ENCODE measurements at regions not wholly inside any gene's neighbourhood (a gene's known extent, or its start where the extent isn't known, plus 50 kb on each side); places are given as distances from the start of the nearest gene placed in this dataset.

- Histone ChIP-seq H3K9me3 (no peaks in the 10 kb centered on the region), H3K9ac (no peak overlapping the region), H4K20me1 (no peaks in the 10 kb centered on the region), H3K27me3 (no peaks in the 10 kb centered on the region), H3K4me2 (no peak overlapping the region), H3K4me3 (no peak overlapping the region), H3K4me1 (no peaks in the 10 kb centered on the region), H3K36me3 (no peaks in the 10 kb centered on the region), H3K27ac (no peak overlapping the region)
- no peak for TF ChIP-seq Cebpa-rat (IDR thresholded peaks at IDR 0.05)
Measured at GRCh38 chr6:19039287-19039686, 652.1 kb downstream of the RNF144B start.

GRCh38 chr6:19041906-19042305 lies 654.8 kb downstream of the RNF144B start:
- Histone ChIP-seq H4K20me1 (no peaks in the 10 kb centered on the region), H3K27ac (no peak overlapping the region), H3K27me3 (no peaks in the 10 kb centered on the region), H3K9ac (no peak overlapping the region), H3K4me1 (no peaks in the 10 kb centered on the region), H3K9me3 (no peaks in the 10 kb centered on the region), H3K4me2 (no peak overlapping the region), H3K4me3 (no peak overlapping the region), H3K36me3 (no peaks in the 10 kb centered on the region)
- no peak for TF ChIP-seq Cebpa-rat (IDR thresholded peaks at IDR 0.05)

- Histone ChIP-seq H3K4me2 (no peak overlapping the region), H3K9ac (no peak overlapping the region), H3K4me3 (no peak overlapping the region), H4K20me1 (no peaks in the 10 kb centered on the region), H3K36me3 (no peaks in the 10 kb centered on the region), H3K27me3 (no peaks in the 10 kb centered on the region), H3K4me1 (no peaks in the 10 kb centered on the region), H3K9me3 (no peaks in the 10 kb centered on the region), H3K27ac (no peak overlapping the region)
- no peak for TF ChIP-seq Cebpa-rat (IDR thresholded peaks at IDR 0.05)
Measured at GRCh38 chr6:19042420-19042819, 655.3 kb downstream of the RNF144B start.

- H3K9me3 ChIP-seq = no peaks in the 10 kb centered on the region
Measured at GRCh38 chr6:19050765-19051164, 663.6 kb downstream of the RNF144B start.

GRCh38 chr6:19052219-19052618 lies 665.1 kb downstream of the RNF144B start:
- Histone ChIP-seq H3K9me3 (no peaks in the 10 kb centered on the region), H3K4me1 (no peaks in the 10 kb centered on the region), H3K36me3 (no peaks in the 10 kb centered on the region), H3K27ac (no peak overlapping the region), H3K9ac (no peak overlapping the region), H3K4me3 (no peak overlapping the region), H3K4me2 (no peak overlapping the region), H4K20me1 (no peaks in the 10 kb centered on the region), H3K27me3 (no peaks in the 10 kb centered on the region)
- TF ChIP-seq Cebpa-rat (IDR thresholded peaks at IDR 0.05) = no peak

More at GRCh38 chr6:19050765-19051164, 663.6 kb downstream of the RNF144B start:
- H3K27ac ChIP-seq = no peak overlapping the region
- H3K27me3 ChIP-seq = no peaks in the 10 kb centered on the region
- H3K4me2 ChIP-seq = no peak overlapping the region
- no peaks in the 10 kb centered on the region for H3K4me1 ChIP-seq
- no peak overlapping the region for H3K4me3 ChIP-seq
- no peak overlapping the region for H3K9ac ChIP-seq
- TF ChIP-seq Cebpa-rat (IDR thresholded peaks at IDR 0.05) = no peak
- no peaks in the 10 kb centered on the region for H3K36me3 ChIP-seq
- no peaks in the 10 kb centered on the region for H4K20me1 ChIP-seq

GRCh38 chr6:19059102-19059501 lies 672.0 kb downstream of the RNF144B start:
- no peak for TF ChIP-seq Cebpa-rat (IDR thresholded peaks at IDR 0.05)
- Histone ChIP-seq H3K9me3 (no peaks in the 10 kb centered on the region), H3K9ac (no peak overlapping the region), H3K27me3 (no peaks in the 10 kb centered on the region), H4K20me1 (no peaks in the 10 kb centered on the region), H3K36me3 (no peaks in the 10 kb centered on the region), H3K27ac (no peak overlapping the region), H3K4me2 (no peak overlapping the region), H3K4me3 (no peak overlapping the region), H3K4me1 (no peaks in the 10 kb centered on the region)

- no peak overlapping the region for H3K9ac ChIP-seq
- no peaks in the 10 kb centered on the region for H4K20me1 ChIP-seq
- H3K4me2 ChIP-seq = no peak overlapping the region
- no peak overlapping the region for H3K27ac ChIP-seq
- TF ChIP-seq Cebpa-rat (IDR thresholded peaks at IDR 0.05) = no peak
- no peak overlapping the region for H3K4me3 ChIP-seq
- no peaks in the 10 kb centered on the region for H3K36me3 ChIP-seq
- no peaks in the 10 kb centered on the region for H3K4me1 ChIP-seq
- no peaks in the 10 kb centered on the region for H3K27me3 ChIP-seq
- H3K9me3 ChIP-seq = no peaks in the 10 kb centered on the region
Measured at GRCh38 chr6:19067165-19067564, 680.0 kb downstream of the RNF144B start.

GRCh38 chr6:19070520-19070919 lies 683.4 kb downstream of the RNF144B start:
- Histone ChIP-seq H3K4me1 (no peaks in the 10 kb centered on the region), H3K36me3 (no peaks in the 10 kb centered on the region), H3K9ac (no peak overlapping the region), H3K4me3 (no peak overlapping the region), H3K27ac (no peak overlapping the region), H3K4me2 (no peak overlapping the region), H3K9me3 (no peaks in the 10 kb centered on the region), H4K20me1 (no peaks in the 10 kb centered on the region), H3K27me3 (no peaks in the 10 kb centered on the region)
- TF ChIP-seq Cebpa-rat (IDR thresholded peaks at IDR 0.05) = no peak

- Histone ChIP-seq H3K4me3 (no peak overlapping the region), H4K20me1 (no peaks in the 10 kb centered on the region), H3K27ac (no peak overlapping the region), H3K27me3 (no peaks in the 10 kb centered on the region), H3K4me2 (no peak overlapping the region), H3K4me1 (no peaks in the 10 kb centered on the region), H3K36me3 (no peaks in the 10 kb centered on the region), H3K9me3 (no peaks in the 10 kb centered on the region), H3K9ac (no peak overlapping the region)
- no peak for TF ChIP-seq Cebpa-rat (IDR thresholded peaks at IDR 0.05)
Measured at GRCh38 chr6:19083801-19084200, 696.7 kb downstream of the RNF144B start.

- Histone ChIP-seq H3K27ac (no peak overlapping the region), H3K4me3 (no peak overlapping the region), H3K9me3 (no peaks in the 10 kb centered on the region), H4K20me1 (no peaks in the 10 kb centered on the region), H3K9ac (no peak overlapping the region), H3K36me3 (no peaks in the 10 kb centered on the region), H3K4me2 (no peak overlapping the region), H3K4me1 (no peaks in the 10 kb centered on the region), H3K27me3 (no peaks in the 10 kb centered on the region)
- TF ChIP-seq Cebpa-rat (IDR thresholded peaks at IDR 0.05) = no peak
Measured at GRCh38 chr6:19086480-19086879, 699.3 kb downstream of the RNF144B start.

- Histone ChIP-seq H3K9me3 (no peaks in the 10 kb centered on the region), H3K36me3 (no peaks in the 10 kb centered on the region), H3K27ac (no peak overlapping the region), H3K4me3 (no peak overlapping the region), H3K27me3 (no peaks in the 10 kb centered on the region), H3K4me1 (no peaks in the 10 kb centered on the region), H4K20me1 (no peaks in the 10 kb centered on the region), H3K4me2 (no peak overlapping the region), H3K9ac (no peak overlapping the region)
- TF ChIP-seq Cebpa-rat (IDR thresholded peaks at IDR 0.05) = no peak
Measured at GRCh38 chr6:19087296-19087695, 700.1 kb downstream of the RNF144B start.
